Gastroesophageal sphincter (tissue), 4 donors: ENCODE measurements at regions not wholly inside any gene's neighbourhood (a gene's known extent, or its start where the extent isn't known, plus 50 kb on each side); places are given as distances from the start of the nearest gene placed in this dataset.

ENCODE experiments used
- ATAC-seq: fragments of 150-250 bp; one replicate; pipeline ENCODE4 v1.9.1; 2016; ENCODE audit warnings: mild to moderate bottlenecking, moderate library complexity
- H3K27ac ChIP-seq, 4 donors: fragments of 200-600 bp; sonication (generic) in 3 of 4; 1 replicate in 3 of 4; 2 replicates in 1 of 4; pipeline ENCODE4 v1.5.1; 2016 to 2019
- H3K27me3 ChIP-seq: fragments of 200-600 bp; sonication (generic); one replicate; pipeline ENCODE4 v1.5.1; 2019
- H3K36me3 ChIP-seq, 2 donors: fragments of 200-600 bp; sonication (generic); one replicate each; pipeline ENCODE4 v1.5.1; 2019; ENCODE audit warnings: control low read depth in 1 of 2
- H3K4me1 ChIP-seq, 3 donors: fragments of 200-600 bp; sonication (generic); 1 replicate in 2 of 3; 2 replicates in 1 of 3; pipeline ENCODE4 v1.5.1; 2016 to 2019; ENCODE audit warnings: control low read depth in 2 of 3
- H3K4me3 ChIP-seq, 2 donors: fragments of 200-600 bp; sonication (generic); one replicate each; pipeline ENCODE4 v1.5.1; 2019; ENCODE audit warnings: mild to moderate bottlenecking in 1 of 2, moderate library complexity in 1 of 2
- H3K9me3 ChIP-seq, 3 donors: fragments of 200-600 bp; sonication (generic); one replicate each; pipeline ENCODE4 v1.5.1; 2017 to 2019; ENCODE audit warnings: control low read depth in 2 of 3
- CTCF ChIP-seq, 4 experiments: fragments of 200-600 bp in 2 of 4; fragments of 450-650 bp in 2 of 4; sonication (generic) in 1 of 4; IDR thresholded peaks; one replicate each; pipeline ENCODE4 v1.5.1; 2017 to 2019; ENCODE audit warnings: antibody characterized with exemption in 4 of 4, mild to moderate bottlenecking in 2 of 4, moderate library complexity in 2 of 4
- EP300 ChIP-seq: sonication (generic); formaldehyde crosslinking; IDR thresholded peaks from one replicate; pipeline ENCODE4 v1.6.1; 2017; ENCODE audit warnings: antibody characterized with exemption, mild to moderate bottlenecking
- POLR2A ChIP-seq, 2 donors: fragments of 450-650 bp; IDR thresholded peaks; one replicate each; pipeline ENCODE4 v1.6.1; 2017; ENCODE audit warnings: antibody characterized with exemption in 2 of 2, mild to moderate bottlenecking in 2 of 2, moderate library complexity in 1 of 2
- POLR2AphosphoS5 ChIP-seq: sonication (generic); formaldehyde crosslinking; IDR thresholded peaks from one replicate; pipeline ENCODE4 v1.6.1; 2017; ENCODE audit warnings: antibody characterized with exemption
- WGBS, 2 donors: methylation state at CpG; one replicate each; pipeline ENCODE4 v1.1.5; 2018; ENCODE audit warnings: low coverage in 1 of 2; 5-methylcytosine and 5-hydroxymethylcytosine counted together

DNA sequence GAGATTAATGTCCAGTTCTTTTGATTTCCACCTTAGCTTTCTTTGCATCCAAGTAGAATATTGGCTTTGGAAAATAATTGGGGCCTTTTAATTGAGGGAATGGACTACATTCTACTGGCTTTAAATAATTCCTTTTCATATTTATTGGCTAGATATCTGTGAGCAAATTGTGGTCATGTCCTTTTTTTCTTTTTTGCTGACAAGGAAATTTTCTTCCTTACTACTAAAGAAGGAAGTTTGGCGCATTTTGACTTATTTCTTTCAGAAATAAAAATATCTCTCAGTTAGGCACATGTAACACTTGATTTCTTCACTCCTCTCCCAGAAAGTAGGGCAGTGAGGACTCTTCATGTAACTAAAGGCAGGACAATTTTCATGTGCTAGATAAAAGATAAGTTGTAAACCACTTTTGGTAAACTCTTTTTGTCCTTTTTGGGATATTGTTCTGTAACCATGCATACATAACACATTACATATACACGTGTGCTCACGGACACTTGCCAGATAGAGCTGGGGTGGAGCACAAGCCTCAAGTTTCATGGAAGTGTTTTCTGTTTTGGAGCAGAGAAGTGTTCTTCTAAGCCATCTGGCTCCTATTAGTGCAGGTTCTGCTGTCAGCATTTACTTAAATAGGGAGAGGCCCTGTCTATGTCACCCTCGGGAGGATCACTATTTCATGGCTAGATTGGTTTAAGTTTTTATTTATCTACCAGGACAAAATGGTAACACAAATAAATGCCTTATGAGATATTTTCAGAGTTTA, 85.1 kb upstream of the LRIG3 start:
- Histone ChIP-seq H3K27me3 (no peaks in the 10 kb centered on the region), H3K4me3 (no peak overlapping the region), H3K9me3 (no peaks in the 10 kb centered on the region), H3K4me1 (no peaks in the 10 kb centered on the region), H3K36me3 (no peaks in the 10 kb centered on the region), H3K27ac (peak overlapping the region in 1 of 4 donors; percentile 41)
- TF ChIP-seq CTCF (IDR thresholded peaks at IDR 0.05) = no peak
- no peak for TF ChIP-seq POLR2A (IDR thresholded peaks at IDR 0.05)
- peak; percentile 77 for ATAC-seq
- 34 to 53% methylated on average over 3 to 4 of the region's 4 CpGs for WGBS, 2 donors

DNA sequence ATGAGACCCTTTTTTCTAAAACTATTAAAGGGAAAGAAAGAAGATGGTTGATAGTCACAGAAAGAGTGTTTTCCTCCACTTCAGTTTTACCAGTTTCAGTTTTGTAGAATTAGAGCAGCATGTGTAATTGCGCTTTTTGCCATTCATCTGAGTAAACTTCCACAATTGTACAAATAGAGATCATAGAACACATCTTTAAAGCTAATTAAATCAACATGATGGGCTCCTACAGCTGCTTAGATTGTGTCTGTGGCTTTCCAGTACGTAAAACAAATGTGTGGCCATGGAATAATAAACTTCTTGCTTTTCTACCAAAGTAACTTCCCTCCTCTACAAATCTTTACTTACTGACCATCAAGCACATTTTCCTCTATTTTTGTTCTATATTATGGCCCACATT, 84.2 kb upstream of the LRIG3 start:
- ATAC-seq = no peak
- TF ChIP-seq POLR2A (IDR thresholded peaks at IDR 0.05) (no peak), EP300 (no peak), POLR2AphosphoS5 (no peak), CTCF (IDR thresholded peaks at IDR 0.05) (no peak)
- Histone ChIP-seq H3K27me3 (no peaks in the 10 kb centered on the region), H3K4me3 (no peak overlapping the region), H3K36me3 (no peaks in the 10 kb centered on the region), H3K9me3 (no peaks in the 10 kb centered on the region), H3K4me1 (no peaks in the 10 kb centered on the region), H3K27ac (no peak overlapping the region)
- WGBS, 2 donors = 93 to 97% methylated on average over 2 of the region's 2 CpGs

DNA sequence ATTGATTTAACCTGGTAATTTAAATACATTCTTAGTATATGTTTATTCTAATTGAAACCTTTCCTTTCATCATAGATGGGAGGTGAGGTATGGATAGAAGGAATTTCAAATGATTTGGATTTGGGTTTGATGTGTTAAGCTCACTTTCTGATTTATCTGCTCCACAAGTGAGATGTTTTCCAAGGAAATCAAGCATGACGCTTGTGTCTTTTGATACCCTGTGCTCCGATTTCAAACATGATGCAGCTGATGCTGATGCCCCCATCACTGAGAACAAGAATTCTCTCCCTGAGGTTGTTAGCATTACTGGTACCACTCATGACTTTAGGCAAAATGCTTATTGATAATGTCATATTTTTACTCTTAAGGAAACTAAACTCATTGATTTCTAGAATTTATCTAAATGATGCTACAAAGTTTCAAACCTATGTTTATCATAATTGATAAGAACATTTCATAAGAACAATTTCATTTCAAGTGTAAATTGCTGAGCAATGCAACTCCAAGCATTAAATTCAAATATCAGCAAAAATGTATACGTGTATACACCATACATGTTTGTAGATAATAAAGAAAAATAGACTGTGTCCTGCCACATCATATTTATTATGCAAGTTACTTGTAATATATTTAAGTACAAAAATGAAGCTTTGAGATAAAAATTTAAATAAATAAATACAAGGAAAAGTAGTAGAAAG, 75.5 kb upstream of the LRIG3 start:
- Histone ChIP-seq H3K27me3 (no peaks in the 10 kb centered on the region), H3K9me3 (no peaks in the 10 kb centered on the region), H3K27ac (no peak overlapping the region), H3K36me3 (no peaks in the 10 kb centered on the region), H3K4me1 (no peaks in the 10 kb centered on the region), H3K4me3 (no peak overlapping the region)
- WGBS, 2 donors = 92 to 95% methylated on average over 3 of the region's 3 CpGs
- no peak for ATAC-seq
- TF ChIP-seq EP300 (no peak), CTCF (IDR thresholded peaks at IDR 0.05) (no peak), POLR2A (IDR thresholded peaks at IDR 0.05) (no peak), POLR2AphosphoS5 (no peak)

DNA sequence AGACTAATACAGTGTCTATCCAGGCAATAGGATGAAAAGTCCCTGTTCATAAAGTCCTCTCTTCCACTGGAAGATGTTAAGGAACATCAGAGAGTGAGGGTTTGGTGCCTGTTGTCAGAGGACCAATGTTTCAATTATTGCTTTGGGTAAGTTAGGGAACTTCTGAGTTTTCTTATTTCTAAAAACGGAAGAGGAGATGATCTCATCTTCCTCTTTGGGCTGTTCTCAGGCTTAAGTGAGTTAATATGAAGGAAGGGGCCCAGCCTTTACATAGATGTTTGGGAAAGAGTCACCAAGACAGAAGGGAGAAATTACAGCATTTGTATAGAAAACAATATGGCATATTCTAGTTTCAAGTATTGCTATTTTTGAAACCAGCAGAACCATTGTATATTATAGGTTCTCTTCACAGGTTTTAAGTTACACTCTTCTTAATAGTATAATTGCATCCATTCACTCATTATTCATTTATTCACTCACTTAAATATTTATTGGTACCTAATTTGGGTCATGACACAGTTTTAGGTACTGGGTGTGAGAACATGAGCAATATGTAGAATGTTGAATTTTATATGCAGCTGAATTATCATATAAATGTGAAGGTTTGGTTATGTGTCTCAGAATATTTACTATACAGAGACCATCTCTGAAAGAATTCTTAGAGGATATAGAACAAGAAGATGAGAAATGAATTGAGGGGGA, 68.5 kb upstream of the LRIG3 start:
- no peaks in the 10 kb centered on the region for H3K27me3 ChIP-seq
- H3K4me1 ChIP-seq = no peaks in the 10 kb centered on the region
- no peaks in the 10 kb centered on the region for H3K9me3 ChIP-seq
- H3K4me3 ChIP-seq = no peak overlapping the region
- ATAC-seq = no peak
- TF ChIP-seq POLR2AphosphoS5 (no peak), EP300 (no peak), POLR2A (IDR thresholded peaks at IDR 0.05) (no peak), CTCF (IDR thresholded peaks at IDR 0.05) (no peak)
- H3K27ac ChIP-seq = no peak overlapping the region
- 63 to 69% methylated on average over 1 of the region's 1 CpG for WGBS, 2 donors
- H3K36me3 ChIP-seq = no peaks in the 10 kb centered on the region
